ENCODE measurements at regions not wholly inside any gene's neighbourhood (a gene's known extent, or its start where the extent isn't known, plus 50 kb on each side); places are given as distances from the start of the nearest gene placed in this dataset.

GRCh38 chr13:109856350-109856749 is 70.0 kb upstream of the IRS2 start:
- no peak for TF ChIP-seq CTCF (IDR thresholded peaks at IDR 0.05)
- no peak for TF ChIP-seq POLR2A (IDR thresholded peaks at IDR 0.05)

Data from uterus (tissue), 2 donors.